Stimulated activated naive CD8-positive, alpha-beta T cell treated with anti-CD3 and anti-CD28 coated beads, Interleukin-15, amount 100 ng/mL, for 72 hours (primary cell): ENCODE measurements at regions not wholly inside any gene's neighbourhood (a gene's known extent, or its start where the extent isn't known, plus 50 kb on each side); places are given as distances from the start of the nearest gene placed in this dataset.
A peak's percentile ranks its signal among the peaks of the same experiment; 100 is the strongest.

ENCODE experiments used
- ATAC-seq: fragments of 150-1000 bp; cut with Tn5 transposase; 2 replicates; pipeline ENCODE4 v1.10.0; 2021; ENCODE audit warnings: mild to moderate bottlenecking, moderate library complexity
- DNase-seq, 2 donors: peaks; one replicate each; pipeline ENCODE4 v3.0.0; 2021 to 2022
- H3K27ac Mint-ChIP-seq, 2 donors: one replicate each; pipeline ENCODE4 v1.8.0; 2022; ENCODE audit warnings: mild to moderate bottlenecking in 2 of 2, mixed read lengths in 2 of 2, moderate library complexity in 2 of 2
- H3K27me3 Mint-ChIP-seq: one replicate; pipeline ENCODE4 v1.8.0; 2022; ENCODE audit warnings: mixed read lengths
- H3K4me1 Mint-ChIP-seq: one replicate; pipeline ENCODE4 v1.8.0; 2022; ENCODE audit warnings: mild to moderate bottlenecking, mixed read lengths
- H3K4me3 Mint-ChIP-seq, 2 donors: one replicate each; pipeline ENCODE4 v1.8.0; 2022; ENCODE audit warnings: mild to moderate bottlenecking in 2 of 2, mixed read lengths in 2 of 2, moderate library complexity in 1 of 2
- H3K9me3 Mint-ChIP-seq, 2 donors: one replicate each; pipeline ENCODE4 v1.8.0; 2022; ENCODE audit warnings: mixed read lengths in 2 of 2

DNA sequence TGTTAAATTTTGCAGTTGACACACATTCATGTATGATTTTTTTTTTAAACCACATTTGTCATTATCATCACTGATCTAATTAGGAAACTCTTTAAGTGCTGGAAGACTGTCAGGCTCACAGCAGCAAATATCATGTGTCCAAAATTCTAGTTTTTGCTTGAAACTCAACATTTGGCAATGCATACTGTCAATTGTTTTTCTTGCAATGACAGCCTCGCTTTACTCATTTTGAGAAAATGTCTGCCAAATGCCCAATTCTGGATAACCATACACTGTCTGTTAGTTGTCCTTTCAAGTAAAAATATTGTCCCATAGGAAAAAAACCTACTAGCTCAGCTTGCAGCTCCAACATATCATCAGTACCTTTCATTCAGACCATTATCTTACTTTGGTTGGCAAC is 523.9 kb upstream of the ARGLU1 start:
- H3K4me1 Mint-ChIP-seq, result no peaks in the 10 kb centered on the region
- no peak for ATAC-seq
- no peaks in the 10 kb centered on the region for H3K9me3 Mint-ChIP-seq
- no peak overlapping the region for H3K27ac Mint-ChIP-seq
- H3K4me3 Mint-ChIP-seq, result no peak overlapping the region
- no peaks in the 10 kb centered on the region for H3K27me3 Mint-ChIP-seq
- DNase-seq, result no peak

DNA sequence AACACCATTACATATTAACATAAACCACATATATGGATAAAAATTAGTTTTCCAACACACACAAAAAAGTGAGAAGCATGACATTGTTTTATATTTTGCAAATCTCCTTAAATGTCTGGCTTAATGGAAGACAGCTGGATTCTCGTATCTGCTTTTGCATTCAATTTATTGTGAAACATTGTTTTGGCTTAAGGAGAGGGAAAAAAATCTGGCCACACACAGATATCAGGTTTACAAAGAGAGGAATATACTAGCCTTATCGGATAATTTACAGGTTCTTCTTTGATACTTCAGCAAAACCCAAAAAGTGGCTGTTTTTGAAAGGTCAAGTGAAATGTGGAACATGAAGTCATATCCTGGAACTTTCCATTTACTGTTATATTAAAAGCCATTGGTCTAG is 523.5 kb upstream of the ARGLU1 start:
- no peak for ATAC-seq
- Mint-ChIP-seq H3K9me3 (no peaks in the 10 kb centered on the region), H3K4me3 (no peak overlapping the region), H3K27me3 (no peaks in the 10 kb centered on the region), H3K27ac (no peak overlapping the region), H3K4me1 (no peaks in the 10 kb centered on the region)
- DNase-seq, result no peak

DNA sequence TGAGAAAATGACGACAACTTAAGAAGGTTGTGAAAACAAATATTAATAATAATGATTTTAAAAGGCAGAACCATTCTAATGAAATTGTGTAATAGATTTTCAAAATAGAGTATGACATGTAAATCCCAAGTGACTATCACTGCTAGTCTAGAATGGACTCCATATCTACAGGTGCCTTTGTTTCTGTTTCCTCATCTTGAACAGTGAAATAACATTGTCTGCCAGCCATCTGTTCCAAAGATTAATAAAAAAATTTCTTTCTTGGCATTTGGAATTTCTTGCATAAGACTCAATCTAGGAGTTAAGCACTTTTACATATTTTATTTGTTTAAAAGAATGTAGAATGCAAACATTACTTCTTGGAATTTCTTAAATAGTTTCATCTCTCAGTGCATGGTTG is 520.1 kb upstream of the ARGLU1 start:
- DNase-seq, result no peak
- no peak overlapping the region for H3K27ac Mint-ChIP-seq
- no peaks in the 10 kb centered on the region for H3K27me3 Mint-ChIP-seq
- peaks cover 0 to 8% of the 10 kb centered on the region in 2 donors for H3K9me3 Mint-ChIP-seq
- H3K4me1 Mint-ChIP-seq, result no peaks in the 10 kb centered on the region
- ATAC-seq, result no peak
- H3K4me3 Mint-ChIP-seq, result no peak overlapping the region

DNA sequence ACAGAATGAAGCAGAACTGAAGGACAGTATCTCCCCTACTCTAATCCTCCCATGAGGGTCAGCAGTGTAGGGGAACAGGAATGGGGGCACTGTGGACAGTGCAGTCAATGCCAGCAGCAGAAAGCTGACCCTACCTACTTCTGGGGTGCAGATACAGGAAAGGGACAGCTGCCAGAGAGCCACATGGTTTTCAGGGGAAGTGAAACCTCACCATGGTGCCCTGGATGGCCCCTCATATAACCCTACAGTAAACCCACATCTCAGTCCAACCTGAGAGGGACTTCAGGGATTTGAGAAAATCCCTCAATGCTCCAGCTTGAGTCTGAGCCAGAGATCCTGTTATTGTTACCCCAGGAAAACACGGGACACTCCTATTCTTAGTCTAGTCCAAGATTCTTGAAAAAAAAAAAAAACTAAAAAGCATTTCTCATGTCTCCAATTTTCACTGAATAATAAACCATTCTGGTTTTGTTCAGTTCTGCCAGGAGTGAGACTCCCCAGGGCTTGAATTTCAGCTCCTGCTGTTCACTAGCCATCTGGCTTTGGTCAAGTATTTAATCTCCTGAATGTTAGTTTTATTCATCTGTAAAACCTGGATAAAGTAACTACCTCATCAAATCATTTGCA is 511.6 kb upstream of the ARGLU1 start:
- Mint-ChIP-seq H3K27me3 (no peaks in the 10 kb centered on the region), H3K4me3 (no peak overlapping the region), H3K4me1 (no peaks in the 10 kb centered on the region), H3K27ac (no peak overlapping the region), H3K9me3 (peaks cover 8 to 28% of the 10 kb centered on the region in 2 donors)
- ATAC-seq, result no peak
- DNase-seq, result no peak

DNA sequence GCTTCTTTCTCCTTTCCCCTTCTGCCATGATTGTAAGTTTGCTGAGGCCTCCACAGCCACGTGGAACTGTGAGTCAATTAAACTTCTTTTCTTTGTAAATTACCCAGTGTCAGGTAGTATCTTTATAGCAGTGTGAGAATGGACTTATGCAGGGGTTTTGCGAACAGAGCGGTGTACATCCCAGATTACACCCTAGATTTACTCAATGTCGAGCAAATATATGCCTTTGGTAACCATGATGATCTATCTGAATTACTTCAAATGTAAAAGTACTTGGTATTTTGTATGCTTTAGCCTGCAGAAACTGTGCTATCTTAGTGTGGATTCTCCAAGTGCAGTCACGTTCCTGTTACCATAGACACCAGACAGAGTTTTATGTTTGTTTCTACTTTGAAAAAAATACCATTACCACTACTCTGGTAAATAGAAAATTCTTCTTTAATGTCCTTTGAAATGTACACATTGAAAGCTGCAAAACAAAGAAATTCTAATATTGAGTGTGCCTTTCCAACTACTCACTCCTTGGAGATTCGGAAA is 510.4 kb upstream of the ARGLU1 start:
- ATAC-seq, result no peak
- Mint-ChIP-seq H3K27ac (no peak overlapping the region), H3K4me3 (no peak overlapping the region), H3K4me1 (no peaks in the 10 kb centered on the region), H3K27me3 (no peaks in the 10 kb centered on the region), H3K9me3 (peaks cover 8 to 29% of the 10 kb centered on the region in 2 donors)
- DNase-seq, result no peak

DNA sequence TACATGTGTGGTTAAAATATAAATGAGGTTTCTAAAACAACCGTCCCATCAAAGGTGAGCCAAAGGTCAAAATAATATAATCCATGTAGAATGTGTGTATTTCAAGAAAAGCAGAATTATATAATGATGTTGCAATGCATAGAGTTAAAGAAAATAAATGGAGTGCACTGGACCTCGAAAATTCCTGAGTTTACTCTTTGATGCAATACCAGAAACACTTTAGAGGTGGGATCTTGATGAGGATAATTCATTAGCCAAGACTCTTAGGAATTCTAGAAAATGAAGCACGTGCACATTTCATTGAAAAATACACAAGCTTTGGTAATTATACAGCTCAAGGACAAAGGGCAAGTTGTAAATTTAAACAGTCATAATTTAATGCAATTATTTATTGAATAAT is 508.9 kb upstream of the ARGLU1 start:
- Mint-ChIP-seq H3K4me3 (no peak overlapping the region), H3K27ac (no peak overlapping the region), H3K4me1 (no peaks in the 10 kb centered on the region), H3K9me3 (peaks cover 8 to 18% of the 10 kb centered on the region in 2 donors), H3K27me3 (no peaks in the 10 kb centered on the region)
- no peak for DNase-seq
- ATAC-seq, result no peak

DNA sequence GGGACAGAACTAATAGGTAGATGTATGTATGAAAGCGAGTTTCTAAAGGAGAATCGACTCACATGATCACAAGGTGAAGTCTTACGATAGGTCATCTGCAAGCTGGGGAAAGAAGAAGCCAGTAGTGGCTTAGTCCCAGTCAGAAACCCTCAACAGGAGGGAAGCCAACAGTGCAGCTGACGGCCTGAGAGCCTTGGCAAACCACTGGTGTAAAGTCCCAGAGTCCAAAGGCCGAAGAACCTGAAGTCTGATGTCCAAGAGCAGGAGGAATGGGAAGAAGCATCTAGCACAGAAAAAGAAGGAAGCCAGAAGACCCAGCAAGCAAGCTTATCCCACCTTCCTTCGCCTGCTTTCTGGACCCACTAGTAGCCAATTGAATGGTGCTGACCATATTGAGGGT is 507.6 kb upstream of the ARGLU1 start:
- H3K27me3 Mint-ChIP-seq, result no peaks in the 10 kb centered on the region
- no peak overlapping the region for H3K27ac Mint-ChIP-seq
- no peaks in the 10 kb centered on the region for H3K4me1 Mint-ChIP-seq
- H3K9me3 Mint-ChIP-seq, result peaks cover 8 to 16% of the 10 kb centered on the region in 2 donors
- ATAC-seq (no peak), DNase-seq (no peak)
- no peak overlapping the region for H3K4me3 Mint-ChIP-seq

DNA sequence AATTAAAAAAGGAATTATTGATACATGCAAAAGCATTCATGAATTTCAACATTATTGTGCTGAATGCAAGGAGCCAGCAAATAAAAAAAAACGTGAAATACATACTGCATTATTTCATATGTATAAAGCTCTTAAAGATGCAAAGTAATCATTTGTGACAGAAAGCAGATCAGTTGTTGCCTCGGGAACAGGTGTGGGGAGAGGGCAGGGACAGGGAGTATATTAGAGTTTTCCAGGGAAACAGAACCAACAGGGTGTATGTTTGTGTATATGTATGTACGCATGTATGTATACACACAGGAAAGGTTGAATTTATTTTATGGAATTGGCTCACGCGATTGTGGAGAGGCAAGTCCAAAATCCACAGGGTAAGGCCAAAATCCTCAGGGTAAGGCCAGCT is 502.9 kb upstream of the ARGLU1 start:
- no peak overlapping the region for H3K27ac Mint-ChIP-seq
- H3K27me3 Mint-ChIP-seq, result no peaks in the 10 kb centered on the region
- no peak for ATAC-seq
- H3K4me1 Mint-ChIP-seq, result no peaks in the 10 kb centered on the region
- peaks cover 4 to 11% of the 10 kb centered on the region in 2 donors for H3K9me3 Mint-ChIP-seq
- DNase-seq, result no peak
- no peak overlapping the region for H3K4me3 Mint-ChIP-seq

DNA sequence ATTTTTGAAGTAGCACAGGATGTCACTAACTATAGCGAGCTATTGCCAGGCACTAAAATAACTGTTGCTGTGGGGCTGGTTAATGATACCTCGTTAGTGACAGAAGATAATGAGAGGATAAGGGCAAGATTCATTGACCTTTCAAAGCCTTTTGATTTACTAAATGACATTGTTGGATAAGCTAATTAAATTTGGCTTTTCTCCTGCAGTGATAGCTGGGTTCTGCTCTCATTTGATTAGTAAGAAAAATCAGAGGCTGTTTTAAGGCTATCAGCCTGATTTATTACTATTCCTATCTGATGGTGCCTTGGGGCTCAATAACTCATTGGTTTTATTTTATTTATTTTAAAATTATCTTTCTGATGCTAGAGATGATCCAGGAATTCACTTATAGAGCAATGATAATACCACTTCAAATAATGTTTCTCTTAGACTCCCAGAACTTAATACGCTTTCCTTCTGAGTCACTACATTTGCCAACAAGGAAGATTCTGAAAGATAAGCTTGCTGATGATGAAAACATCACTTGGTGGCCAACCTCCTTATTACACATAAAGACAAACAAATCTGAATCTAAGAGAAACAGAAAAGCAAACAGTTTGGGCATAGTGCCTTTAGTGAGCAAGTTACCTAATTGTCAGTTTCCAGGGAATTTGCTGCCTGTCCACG is 501.3 kb upstream of the ARGLU1 start:
- peaks cover 4 to 6% of the 10 kb centered on the region in 2 donors for H3K9me3 Mint-ChIP-seq
- no peaks in the 10 kb centered on the region for H3K4me1 Mint-ChIP-seq
- no peak for DNase-seq
- no peak overlapping the region for H3K27ac Mint-ChIP-seq
- no peaks in the 10 kb centered on the region for H3K27me3 Mint-ChIP-seq
- ATAC-seq, result no peak
- no peak overlapping the region for H3K4me3 Mint-ChIP-seq

DNA sequence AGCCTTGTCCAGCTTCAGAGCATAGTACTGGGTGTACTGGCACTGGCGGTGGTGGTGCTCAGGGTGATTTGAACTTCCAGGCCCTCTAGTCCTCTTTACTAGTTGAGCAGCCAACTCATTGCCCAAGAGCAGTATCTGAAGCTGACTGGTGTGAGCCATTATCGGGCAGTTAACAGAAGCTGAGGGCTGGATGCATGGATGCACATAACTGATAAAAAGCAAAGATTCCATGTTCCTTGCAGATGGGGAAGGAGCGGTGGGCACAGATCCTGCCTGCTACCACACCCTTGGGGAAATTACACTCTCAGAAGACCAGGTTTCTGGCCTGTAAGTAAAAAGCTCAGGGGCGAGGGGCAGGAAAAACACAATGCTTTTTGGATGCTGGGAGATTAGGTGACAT is 499.4 kb upstream of the ARGLU1 start:
- Mint-ChIP-seq H3K27me3 (no peaks in the 10 kb centered on the region), H3K4me3 (no peak overlapping the region), H3K4me1 (no peaks in the 10 kb centered on the region), H3K27ac (no peak overlapping the region), H3K9me3 (peaks cover 0 to 4% of the 10 kb centered on the region in 2 donors)
- DNase-seq (no peak), ATAC-seq (peak; percentile 7)

DNA sequence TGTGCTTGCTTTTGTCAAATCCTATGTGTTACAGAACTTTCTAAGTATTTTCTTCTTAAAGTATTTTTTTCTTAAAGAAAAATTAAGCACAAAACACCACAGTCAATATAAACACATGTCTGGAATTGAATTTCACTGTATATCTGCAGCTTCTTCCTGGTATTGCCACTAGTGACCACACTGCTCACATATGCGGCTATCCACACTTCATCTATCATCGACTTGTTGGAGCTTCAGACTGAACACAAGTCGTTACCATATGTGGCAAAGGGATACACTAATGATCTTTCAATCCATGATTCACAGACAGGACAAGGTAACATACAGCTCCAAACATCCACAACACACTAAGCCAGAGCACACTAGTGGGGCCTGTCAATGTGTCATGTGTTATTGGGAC is 498.4 kb upstream of the ARGLU1 start:
- ATAC-seq (no peak), DNase-seq (no peak)
- H3K9me3 Mint-ChIP-seq, result peaks cover 0 to 4% of the 10 kb centered on the region in 2 donors
- H3K4me1 Mint-ChIP-seq, result no peaks in the 10 kb centered on the region
- no peak overlapping the region for H3K4me3 Mint-ChIP-seq
- H3K27ac Mint-ChIP-seq, result no peak overlapping the region
- H3K27me3 Mint-ChIP-seq, result no peaks in the 10 kb centered on the region

DNA sequence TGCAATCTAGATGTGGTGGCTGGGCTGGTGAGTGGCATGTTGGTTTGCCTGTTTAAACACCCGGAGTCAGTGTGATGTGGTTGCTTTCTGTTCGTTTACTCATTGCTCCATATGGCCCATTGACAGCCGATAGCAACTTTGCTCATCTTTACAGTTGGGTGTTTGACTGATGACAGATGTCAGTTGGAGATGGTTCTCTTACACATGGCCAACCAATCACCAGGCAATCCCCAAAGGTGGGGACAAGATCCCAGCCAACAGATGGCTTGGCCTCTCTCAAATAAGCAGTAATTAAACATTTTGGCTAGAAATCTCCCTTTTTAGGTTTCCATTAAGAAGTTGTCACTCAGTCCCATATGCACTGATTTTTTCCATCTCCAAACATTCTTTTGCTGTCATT is 497.1 kb upstream of the ARGLU1 start:
- ATAC-seq (no peak), DNase-seq (no peak)
- no peaks in the 10 kb centered on the region for H3K4me1 Mint-ChIP-seq
- no peaks in the 10 kb centered on the region for H3K27me3 Mint-ChIP-seq
- H3K9me3 Mint-ChIP-seq, result peaks cover 0 to 7% of the 10 kb centered on the region in 2 donors
- no peak overlapping the region for H3K4me3 Mint-ChIP-seq
- H3K27ac Mint-ChIP-seq, result no peak overlapping the region

DNA sequence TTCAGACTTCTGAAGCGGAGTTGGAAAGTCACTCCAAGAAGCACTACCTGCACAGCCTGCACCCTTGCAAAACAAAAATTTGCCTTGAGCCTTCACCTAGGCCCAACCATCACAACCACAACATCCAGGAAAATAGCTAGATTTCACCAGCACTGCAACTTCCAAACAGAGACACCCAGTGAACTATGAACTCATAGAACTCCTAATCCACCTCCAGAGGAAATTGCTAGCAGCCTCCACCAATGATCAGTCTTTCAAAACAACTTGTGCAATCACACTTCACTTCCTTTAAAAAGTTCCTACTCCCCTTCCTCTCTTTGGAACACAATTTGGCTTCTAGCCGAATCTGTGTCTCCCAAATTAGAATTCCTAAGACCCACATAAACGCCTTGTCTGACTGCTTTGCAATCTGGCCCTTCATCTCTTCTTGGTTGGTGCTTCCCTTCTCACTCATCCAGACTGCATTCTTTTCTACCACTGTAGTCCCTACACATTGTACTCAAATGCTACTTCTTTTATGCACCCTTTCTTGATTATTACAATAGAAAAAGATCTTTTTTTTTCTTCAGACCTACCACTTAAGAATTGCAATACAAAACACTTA is 489.2 kb upstream of the ARGLU1 start:
- no peak overlapping the region for H3K4me3 Mint-ChIP-seq
- H3K27ac Mint-ChIP-seq, result no peak overlapping the region
- DNase-seq (no peak), ATAC-seq (no peak)
- peaks cover 12% of the 10 kb centered on the region in 2 donors for H3K9me3 Mint-ChIP-seq
- no peaks in the 10 kb centered on the region for H3K27me3 Mint-ChIP-seq
- no peaks in the 10 kb centered on the region for H3K4me1 Mint-ChIP-seq

DNA sequence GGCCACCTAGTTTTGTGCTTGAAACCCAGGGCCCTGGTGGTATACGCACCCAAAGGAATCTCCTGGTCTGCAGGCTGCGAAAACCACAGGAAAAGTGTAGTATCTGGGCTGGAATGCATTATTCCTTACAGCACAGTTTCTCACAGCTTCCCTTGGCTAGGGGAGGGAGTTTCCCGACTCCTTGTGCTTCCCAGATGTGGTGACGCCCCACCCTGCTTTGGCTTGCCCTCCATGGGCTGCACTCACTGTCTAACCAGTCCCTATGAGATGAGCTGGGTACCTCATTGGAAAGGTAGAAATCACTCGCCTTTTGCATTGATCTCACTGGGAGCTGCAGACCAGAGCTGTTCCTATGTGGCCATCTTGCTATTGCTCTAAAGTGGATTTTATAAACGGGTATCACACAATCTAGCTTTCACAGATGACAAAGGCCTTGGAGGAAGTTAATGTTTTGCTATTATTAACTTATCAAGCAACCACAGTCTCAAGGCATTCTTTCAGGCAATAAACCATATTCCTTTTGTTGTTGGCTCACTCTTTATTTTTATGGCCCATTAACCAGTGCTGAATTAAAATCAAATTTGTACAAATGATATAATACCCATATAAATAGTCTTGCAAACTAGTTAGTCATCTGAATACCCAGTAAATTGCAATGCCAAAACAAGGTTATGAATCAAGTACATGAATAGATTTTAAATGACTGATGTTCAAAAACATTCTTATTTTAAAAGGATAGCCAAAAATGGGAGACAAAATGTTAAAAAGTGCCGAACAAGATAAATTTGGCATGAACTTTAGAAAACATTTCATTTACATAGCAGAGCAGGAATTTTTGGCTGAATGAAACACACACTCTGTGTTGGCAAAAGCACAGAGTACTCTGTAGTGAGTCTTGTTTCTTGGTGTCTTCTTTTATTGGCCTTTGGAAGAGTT is 475.4 kb upstream of the ARGLU1 start:
- H3K27ac Mint-ChIP-seq, result no peak overlapping the region
- ATAC-seq (no peak), DNase-seq (no peak)
- H3K27me3 Mint-ChIP-seq, result no peaks in the 10 kb centered on the region
- H3K4me3 Mint-ChIP-seq, result no peak overlapping the region
- no peaks in the 10 kb centered on the region for H3K4me1 Mint-ChIP-seq
- peaks cover 0 to 8% of the 10 kb centered on the region in 2 donors for H3K9me3 Mint-ChIP-seq

DNA sequence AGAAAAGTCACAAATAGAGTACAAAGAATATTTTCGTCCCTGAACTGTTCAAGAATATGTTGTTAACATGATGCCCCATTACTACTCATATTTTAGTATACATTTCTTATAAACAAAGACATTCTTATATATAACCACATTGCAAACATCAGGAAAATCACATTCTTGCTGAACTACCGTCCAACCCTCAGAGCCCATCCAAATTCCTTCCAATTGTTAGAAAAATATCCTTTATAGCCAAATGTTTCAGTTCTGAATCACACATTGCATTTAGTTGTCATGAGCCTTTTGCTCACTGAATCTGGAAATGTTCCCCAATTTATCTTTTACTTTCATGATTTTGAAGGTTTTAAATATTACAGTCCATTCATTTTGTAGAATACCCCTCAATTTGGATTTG is 467.8 kb upstream of the ARGLU1 start:
- no peaks in the 10 kb centered on the region for H3K27me3 Mint-ChIP-seq
- DNase-seq, result no peak
- ATAC-seq, result no peak

More for the DNA sequence above, 467.8 kb upstream of the ARGLU1 start:
- Mint-ChIP-seq H3K9me3 (peaks cover 0 to 16% of the 10 kb centered on the region in 2 donors), H3K27ac (no peak overlapping the region), H3K4me3 (no peak overlapping the region), H3K4me1 (no peaks in the 10 kb centered on the region)
